GM21423 (cell line): ENCODE measurements at regions not wholly inside any gene's neighbourhood (a gene's known extent, or its start where the extent isn't known, plus 50 kb on each side); places are given as distances from the start of the nearest gene placed in this dataset.
"Not testable (repeated sequence)": the region's sequence is repeated elsewhere in the genome, so short reads cannot be mapped to it uniquely, and the experiment has no call there.

Experiments used
- ATAC-seq: cut with Tn5 transposase; IDR thresholded peaks from one replicate; pipeline ENCODE4 v1.9.1; 2021; ENCODE audit warnings: mild to moderate bottlenecking, moderate library complexity; ENCODE audit not compliant: unreplicated experiment

DNA sequence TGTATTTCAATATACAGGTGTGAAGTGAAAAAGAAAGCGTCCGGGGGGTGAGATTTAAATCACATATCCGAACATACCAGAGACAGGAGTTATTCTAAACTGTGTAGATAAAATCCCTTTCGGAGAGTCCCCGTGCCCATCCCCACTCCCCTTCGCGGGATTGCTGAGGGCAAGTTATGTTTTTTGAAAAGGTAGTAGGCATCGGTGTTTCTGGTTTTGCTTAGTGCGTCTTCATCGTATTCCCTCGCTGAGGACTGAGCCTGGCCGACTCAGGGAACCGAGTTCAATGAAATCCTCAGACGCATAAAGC, 583.4 kb downstream of the ZEB2 start:
- no peak for ATAC-seq

- no peak for ATAC-seq
These were observed 584.5 kb downstream of the ZEB2 start for GRCh38 chr2:143935482-143935752.

- peak; percentile 53 for ATAC-seq
These were observed 585.1 kb downstream of the ZEB2 start for GRCh38 chr2:143934626-143935481.

DNA sequence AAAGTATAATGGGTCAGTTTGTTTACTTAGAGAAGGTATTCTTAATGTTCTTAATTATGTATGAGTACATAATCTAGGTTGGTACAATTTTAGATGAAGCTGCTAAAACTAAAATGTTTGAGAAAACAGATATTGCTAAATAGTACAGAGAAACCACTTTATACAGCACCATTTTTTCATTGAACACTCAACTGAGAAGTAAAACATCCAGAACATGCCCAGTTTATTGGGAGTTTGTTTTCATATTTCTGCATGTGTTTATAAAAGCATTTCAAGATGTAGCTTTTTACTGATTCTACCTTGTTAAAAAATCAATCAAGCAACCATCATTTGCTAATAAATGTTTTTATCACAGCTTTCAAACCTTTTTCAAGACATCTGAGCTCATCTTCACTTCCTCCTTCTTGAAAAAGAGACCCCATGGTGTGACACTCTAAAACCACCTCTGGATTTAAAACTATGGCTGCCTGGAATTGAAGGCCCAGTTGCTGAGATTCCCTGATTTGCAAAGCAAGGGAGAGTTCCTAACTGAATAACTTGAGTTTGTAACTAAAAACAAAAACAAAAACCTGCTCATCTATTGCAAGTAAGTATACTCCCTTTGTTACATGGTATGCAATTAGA, 585.9 kb downstream of the ZEB2 start:
- ATAC-seq, result peak; percentile 14

- no peak for ATAC-seq
These were observed 589.0 kb downstream of the ZEB2 start for GRCh38 chr2:143930891-143931290.

GRCh38 chr2:143928613-143929012, 591.3 kb downstream of the ZEB2 start:
- ATAC-seq, result no peak

DNA sequence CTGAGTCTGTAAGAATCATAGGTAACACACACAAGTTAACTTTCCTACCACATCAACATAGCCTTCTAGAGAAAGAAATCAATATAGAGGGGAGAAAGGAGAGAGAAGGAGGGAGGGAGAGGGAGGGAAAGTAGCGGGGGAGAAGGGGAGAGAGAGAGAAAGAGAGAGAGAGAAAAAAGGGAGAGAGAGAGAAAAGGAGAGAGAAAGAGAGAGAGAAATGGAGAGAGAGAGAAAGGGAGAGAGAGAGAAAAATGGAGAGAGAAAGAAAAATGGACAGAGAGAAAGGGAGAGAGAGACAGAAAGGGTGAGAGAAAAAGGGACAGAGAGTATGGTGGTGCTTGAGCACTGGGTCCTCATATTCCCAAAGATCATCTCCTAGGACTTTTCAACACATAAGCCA, 591.7 kb downstream of the ZEB2 start:
- no peak for ATAC-seq

DNA sequence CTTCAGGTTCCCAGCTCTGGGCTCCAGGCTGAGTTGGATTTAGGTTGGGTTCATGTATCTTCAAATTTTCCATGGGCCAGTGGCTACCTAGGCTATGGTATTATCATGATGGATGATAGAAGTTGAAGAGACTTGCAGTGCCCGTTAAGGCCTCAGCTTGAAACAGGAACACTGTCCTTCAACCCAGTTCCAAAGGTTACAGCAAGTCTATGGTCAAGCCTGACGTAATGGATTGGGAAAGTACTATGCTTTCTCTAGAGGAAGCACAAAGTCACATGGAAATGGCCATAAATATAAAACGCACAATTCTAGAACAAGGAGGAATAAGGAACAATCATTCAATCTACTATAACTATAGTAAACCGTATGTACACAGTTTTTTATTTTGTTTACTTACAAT, 593.2 kb downstream of the ZEB2 start:
- ATAC-seq, result no peak

- ATAC-seq, result not testable (repeated sequence)
These were observed 597.6 kb downstream of the ZEB2 start for GRCh38 chr2:143922261-143922830.

DNA sequence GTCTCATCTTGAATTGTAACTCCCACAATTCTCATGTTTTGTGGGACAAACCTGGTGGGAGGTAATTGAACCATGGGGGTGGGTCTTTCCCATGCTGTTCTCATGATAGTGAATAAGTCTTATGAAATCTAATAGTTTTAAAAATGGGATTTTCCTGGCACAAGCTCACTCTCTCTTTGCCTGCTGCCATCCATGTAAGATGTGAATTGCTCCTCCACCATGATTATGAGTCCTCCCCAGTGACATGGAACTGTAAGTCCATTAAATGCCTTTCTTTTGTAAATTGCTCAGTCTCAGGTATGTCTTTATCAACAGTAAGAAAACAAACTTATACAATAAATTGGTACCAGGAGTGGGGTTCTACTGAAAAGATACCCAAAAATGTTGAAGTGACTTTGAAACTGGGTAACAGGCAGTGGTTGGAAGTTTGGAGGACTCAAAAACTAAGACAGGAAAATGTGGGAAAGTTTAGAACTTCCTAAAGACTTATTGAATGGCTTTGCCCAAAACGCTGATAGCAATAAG, 601.4 kb downstream of the ZEB2 start:
- no peak for ATAC-seq

- no peak for ATAC-seq
These were observed 603.1 kb downstream of the ZEB2 start for GRCh38 chr2:143916781-143917180.

GRCh38 chr2:143909577-143910353, 610.2 kb downstream of the ZEB2 start:
- ATAC-seq, result no peak

DNA sequence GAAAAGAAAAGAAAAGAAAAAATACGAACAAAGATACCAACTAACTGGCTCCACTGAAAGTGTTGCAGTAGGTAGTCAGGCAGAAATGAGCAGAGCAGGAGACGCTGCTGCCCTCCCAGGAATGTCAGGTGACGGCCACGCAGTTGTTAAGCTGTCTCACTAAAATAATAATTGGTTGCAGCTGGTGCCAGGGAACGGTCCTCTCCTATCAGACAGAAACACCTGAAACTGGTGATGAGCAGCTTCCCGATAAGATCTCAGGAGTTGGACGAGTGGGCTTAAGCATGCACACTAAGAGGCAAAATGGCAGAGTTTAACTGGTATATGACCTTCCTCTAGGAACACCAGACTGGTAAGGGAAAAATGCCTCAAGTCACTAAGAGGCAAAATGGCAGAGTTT, 611.1 kb downstream of the ZEB2 start:
- ATAC-seq, result no peak

GRCh38 chr2:143907801-143908200, 612.1 kb downstream of the ZEB2 start:
- no peak for ATAC-seq

DNA sequence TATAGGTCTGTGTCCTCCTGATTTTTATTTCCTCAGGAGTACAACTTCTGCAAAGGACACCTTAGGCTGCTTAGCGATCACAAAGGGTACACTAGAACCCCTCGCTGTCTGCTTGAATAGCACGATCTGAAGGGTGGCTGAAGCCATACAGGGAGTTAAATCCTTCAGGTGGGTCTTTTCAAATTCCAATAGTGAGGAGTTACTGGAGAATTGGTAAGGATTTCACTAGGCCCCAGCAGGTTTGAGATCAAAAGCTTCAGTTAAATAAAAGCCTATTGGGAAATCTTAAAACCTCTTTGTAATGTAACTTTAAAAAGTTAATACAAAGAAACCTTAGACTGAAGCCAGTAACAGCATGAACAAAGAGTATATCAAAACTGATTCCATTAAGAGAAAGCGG, 613.1 kb downstream of the ZEB2 start:
- ATAC-seq, result no peak

DNA sequence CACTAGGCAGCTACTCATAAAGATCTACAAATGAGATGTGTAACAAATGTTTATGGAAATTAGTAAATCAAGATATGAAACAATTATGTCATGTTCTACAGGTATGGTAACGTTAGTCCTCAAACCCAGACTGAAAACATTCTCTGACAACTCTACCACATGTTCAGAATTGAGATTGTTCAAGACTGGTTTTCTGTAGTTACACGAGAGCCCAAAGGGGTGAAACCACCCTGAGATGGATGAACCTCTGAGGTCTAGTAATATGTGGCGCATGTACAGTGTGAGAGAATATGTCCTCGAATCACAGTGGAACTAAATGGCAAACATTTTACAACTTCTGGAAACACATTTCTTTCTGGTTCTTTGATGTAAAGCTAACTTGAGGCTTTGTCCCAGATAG, 614.3 kb downstream of the ZEB2 start:
- no peak for ATAC-seq

DNA sequence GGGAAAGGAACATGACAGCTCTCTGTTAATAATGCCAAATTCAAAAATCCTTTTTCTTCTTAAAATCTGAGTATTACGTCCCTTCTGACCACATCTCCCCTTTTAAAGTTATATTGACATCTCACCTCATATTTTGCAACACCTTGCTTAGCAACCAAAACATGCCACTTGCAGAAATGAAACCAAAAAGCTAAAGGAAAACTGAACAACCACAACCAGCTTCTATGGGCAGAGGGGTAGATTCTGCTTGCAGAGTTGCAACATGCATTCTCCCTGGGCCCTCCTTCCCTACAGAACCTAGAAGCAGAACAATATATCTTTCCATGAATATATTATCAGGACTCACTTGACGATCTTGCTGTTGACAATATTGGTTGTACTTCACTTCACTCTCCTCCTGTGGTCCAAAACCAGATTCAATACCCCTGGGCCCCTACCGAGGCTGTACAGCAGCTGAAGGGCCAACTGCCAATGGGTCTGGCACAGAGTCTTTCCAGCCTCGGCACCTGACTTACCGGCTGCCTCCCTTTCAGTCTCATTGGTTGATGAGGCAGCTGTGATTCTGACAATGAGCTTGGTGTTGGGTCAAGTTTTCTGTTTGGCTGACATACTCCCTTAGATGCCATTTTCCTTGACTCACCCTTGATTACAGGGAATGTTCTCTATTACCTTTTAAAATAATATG, 616.6 kb downstream of the ZEB2 start:
- no peak for ATAC-seq

DNA sequence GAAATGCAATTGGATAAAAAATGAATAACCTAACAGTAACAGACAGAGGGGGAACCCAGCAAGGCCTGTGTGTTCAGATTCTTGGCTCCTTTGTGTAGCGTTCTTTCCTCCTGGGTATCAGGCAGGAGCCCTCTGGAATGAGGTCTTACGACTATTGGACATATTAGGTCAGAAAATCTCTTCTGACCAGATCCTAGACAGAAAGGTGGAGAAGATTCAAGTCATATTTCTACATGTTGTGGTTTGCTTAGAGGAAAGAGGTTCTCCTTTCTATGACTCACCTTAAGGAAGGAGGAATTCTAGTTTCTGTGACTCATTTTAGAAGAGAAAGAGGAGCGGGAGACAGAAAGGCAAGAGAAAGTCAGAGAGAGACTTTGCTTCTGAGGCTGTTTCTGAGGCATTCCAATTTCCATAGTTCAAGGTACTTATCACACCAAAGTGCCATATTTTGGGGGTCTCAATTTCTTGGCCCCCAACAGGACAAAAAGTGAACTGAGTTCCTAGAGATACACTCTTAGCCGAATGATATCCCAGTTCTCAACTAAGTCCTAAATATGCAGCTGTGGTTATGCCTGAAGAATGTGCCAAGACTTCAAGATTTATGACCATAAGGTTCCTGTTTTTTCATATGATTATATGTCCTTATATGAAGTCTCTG, 618.6 kb downstream of the ZEB2 start:
- peak; percentile 78 for ATAC-seq

GRCh38 chr2:143899987-143900386, 619.9 kb downstream of the ZEB2 start:
- ATAC-seq, result no peak

- no peak for ATAC-seq
These were observed 626.5 kb downstream of the ZEB2 start for GRCh38 chr2:143893371-143893770.
